ENCODE measurements at regions not wholly inside any gene's neighbourhood (a gene's known extent, or its start where the extent isn't known, plus 50 kb on each side); places are given as distances from the start of the nearest gene placed in this dataset.

DNA sequence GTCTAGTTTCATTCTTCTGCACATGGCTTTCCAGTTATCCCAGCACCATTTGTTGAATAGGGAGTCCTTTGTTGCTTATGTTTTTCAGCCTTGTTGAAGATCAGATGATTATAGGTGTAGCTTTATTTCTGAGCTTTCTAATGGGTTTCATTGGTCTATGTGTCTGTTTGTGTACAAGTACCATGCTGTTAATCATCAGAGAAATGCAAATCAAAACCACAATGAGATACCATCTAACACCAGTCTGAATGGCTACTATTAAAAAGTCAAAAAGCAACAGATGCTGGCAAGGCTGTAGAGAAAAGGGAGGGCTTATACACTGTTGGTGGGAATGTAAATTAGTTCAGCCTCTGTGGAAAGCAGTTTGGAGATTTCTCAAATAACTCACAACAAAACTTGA lies 321.5 kb upstream of the PTBP2 start:
- H3K9me3 Mint-ChIP-seq: peaks cover 0 to 6% of the 10 kb centered on the region in 2 donors
- H3K27me3 Mint-ChIP-seq: no peaks in the 10 kb centered on the region
- no peaks in the 10 kb centered on the region for H3K4me1 Mint-ChIP-seq
- no peak overlapping the region for H3K4me3 Mint-ChIP-seq
- no peak for DNase-seq
- ATAC-seq: no peak
- H3K27ac Mint-ChIP-seq: no peak overlapping the region

DNA sequence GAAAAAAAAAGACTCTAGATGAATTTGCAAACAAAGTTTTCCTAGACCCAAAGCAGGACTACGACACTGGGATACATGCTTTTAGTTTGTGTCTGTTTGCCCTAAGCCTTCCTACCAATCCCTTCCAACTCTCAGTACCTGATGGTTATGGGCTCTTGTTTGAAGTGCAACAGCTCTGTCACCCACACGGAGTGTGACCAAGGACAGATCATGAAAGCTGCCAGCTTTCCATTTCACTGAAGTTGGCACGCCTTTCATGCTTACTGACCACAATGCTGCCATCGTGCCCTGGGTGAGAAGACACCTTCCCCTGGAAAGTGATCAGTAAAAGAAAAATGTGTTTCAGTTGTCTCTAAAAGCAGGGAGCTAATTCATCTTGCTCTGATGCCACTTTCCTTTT lies 312.5 kb upstream of the PTBP2 start:
- H3K4me1 Mint-ChIP-seq: no peaks in the 10 kb centered on the region
- ATAC-seq: no peak
- H3K9me3 Mint-ChIP-seq: peaks cover 4 to 11% of the 10 kb centered on the region in 2 donors
- no peak for DNase-seq
- H3K27me3 Mint-ChIP-seq: no peaks in the 10 kb centered on the region
- H3K27ac Mint-ChIP-seq: no peak overlapping the region
- H3K4me3 Mint-ChIP-seq: no peak overlapping the region

DNA sequence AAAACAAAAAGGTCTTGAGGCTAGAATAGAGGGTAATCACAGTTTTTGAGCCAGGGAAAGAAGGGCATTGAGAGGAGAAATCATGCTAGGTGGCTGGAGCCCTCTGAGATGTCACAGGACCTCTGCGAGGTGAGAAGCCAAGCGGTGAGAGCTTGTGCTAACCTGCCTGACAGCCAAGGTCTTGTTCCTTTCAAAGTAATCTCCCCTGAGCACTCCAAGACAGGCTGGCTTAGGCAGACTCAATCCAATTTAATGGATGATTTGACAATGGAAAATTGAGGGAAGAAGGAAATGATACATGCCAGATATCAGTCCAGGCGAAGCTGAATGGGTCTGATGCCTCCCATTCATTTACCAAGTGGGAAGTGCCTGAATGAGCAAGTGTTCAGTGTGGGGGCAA lies 311.9 kb upstream of the PTBP2 start:
- H3K4me3 Mint-ChIP-seq: no peak overlapping the region
- peaks cover 4 to 11% of the 10 kb centered on the region in 2 donors for H3K9me3 Mint-ChIP-seq
- DNase-seq: no peak
- no peak for ATAC-seq
- H3K27ac Mint-ChIP-seq: no peak overlapping the region
- H3K27me3 Mint-ChIP-seq: no peaks in the 10 kb centered on the region
- H3K4me1 Mint-ChIP-seq: no peaks in the 10 kb centered on the region

DNA sequence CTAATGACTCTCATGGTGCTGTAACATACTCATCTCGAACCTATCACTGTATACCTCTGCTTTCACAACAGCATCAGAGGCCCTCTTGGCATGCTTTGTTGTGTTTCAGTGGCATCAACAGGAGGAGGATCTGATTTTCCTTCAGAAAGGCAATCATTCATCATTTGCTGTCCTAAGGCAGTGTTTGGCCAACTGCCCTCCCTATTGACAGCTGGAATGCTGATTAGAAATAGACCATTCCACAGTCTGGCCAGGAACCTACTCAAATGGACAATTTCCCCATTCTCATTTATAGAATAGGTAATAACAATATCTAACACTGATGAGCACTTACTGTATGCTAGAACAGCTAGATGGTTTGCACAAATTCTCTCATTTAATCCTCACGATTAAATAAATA lies 310.6 kb upstream of the PTBP2 start:
- H3K4me3 Mint-ChIP-seq: no peak overlapping the region
- H3K27ac Mint-ChIP-seq: no peak overlapping the region
- no peaks in the 10 kb centered on the region for H3K4me1 Mint-ChIP-seq
- DNase-seq (no peak), ATAC-seq (no peak)
- peaks cover 4 to 11% of the 10 kb centered on the region in 2 donors for H3K9me3 Mint-ChIP-seq
- H3K27me3 Mint-ChIP-seq: no peaks in the 10 kb centered on the region

DNA sequence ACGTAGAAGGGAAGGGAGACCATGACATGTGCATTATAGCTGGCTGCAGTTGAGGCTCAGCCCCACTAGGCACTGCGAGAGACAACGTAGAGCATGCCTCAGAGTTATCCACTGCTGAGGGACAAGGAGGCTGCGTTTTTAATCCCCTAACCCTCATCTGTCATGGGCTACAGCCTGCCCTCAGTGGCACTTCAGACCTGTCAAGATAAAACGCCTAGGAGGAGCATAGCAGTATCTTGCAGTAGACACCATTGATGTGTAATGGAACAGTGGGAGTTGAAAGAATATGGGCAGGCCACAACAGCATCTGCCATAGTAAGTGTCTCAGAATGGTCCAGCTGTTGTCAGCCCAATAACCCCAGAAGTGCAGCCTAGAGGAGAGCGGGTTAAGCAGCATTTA lies 307.0 kb upstream of the PTBP2 start:
- H3K27me3 Mint-ChIP-seq: no peaks in the 10 kb centered on the region
- ATAC-seq (no peak), DNase-seq (no peak)
- H3K9me3 Mint-ChIP-seq: peaks cover 0 to 4% of the 10 kb centered on the region in 2 donors
- peak overlapping the region in 1 of 2 donors; percentile 43 for H3K27ac Mint-ChIP-seq
- no peaks in the 10 kb centered on the region for H3K4me1 Mint-ChIP-seq
- H3K4me3 Mint-ChIP-seq: no peak overlapping the region

DNA sequence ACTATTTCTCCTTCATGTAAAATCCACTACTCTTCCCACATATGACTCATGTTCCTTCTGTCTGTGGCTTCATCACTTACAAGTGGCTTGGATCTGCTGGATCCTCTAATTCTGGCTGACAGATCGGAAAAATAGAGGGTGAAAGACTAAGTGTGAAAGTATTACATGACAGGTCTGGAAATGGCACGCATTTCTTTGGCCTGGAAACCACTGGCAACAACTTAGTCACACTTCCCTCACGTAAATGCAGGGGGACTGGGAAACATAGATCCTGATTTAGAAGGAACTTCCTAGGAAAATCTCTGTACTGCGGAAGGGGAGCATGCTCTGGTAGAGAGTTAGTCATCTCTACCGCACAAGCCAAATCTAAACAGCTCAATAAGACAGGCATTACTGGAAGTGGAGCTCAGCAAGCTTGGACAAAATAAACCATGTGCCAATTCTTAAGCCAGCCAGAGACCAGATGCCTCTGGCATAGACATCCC lies 305.4 kb upstream of the PTBP2 start:
- no peak overlapping the region for H3K27ac Mint-ChIP-seq
- H3K4me1 Mint-ChIP-seq: no peaks in the 10 kb centered on the region
- DNase-seq: no peak
- ATAC-seq: no peak
- no peaks in the 10 kb centered on the region for H3K27me3 Mint-ChIP-seq
- H3K4me3 Mint-ChIP-seq: no peak overlapping the region
- peaks cover 0 to 4% of the 10 kb centered on the region in 2 donors for H3K9me3 Mint-ChIP-seq

DNA sequence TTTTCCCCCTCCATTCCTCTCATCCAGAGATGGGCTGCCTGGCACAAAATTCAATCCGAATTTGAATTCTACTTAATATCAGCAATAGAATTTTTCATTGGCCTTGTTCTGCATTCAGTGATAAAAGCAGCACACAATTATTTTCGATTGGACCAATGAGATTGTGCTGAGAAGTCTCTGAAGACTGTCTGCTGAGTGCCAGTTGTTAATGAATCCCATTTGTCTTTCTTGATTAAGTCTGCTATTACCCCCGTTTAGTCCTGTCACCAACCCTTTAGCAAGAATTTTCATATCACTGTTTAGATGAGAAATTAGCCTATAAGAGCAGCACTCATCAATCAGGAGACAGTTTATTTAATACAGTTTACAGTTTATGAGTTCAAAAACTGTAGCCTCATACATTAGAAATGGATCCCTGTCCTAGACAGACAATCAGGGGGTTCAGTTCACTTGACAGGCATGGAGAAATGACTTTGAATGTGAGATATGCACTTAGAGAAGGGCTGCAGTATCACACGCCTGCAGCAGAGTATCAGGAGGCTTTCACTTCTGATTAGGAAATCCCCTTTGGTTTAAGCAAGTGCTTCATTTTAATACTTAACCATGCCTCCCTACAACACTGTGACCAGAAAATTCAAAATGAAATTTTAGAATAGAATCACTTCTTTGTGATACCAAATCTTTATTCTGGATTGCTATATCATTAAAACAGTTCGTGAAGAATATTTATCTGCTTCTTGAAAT lies 304.7 kb upstream of the PTBP2 start:
- peaks cover 0 to 4% of the 10 kb centered on the region in 2 donors for H3K9me3 Mint-ChIP-seq
- DNase-seq (no peak), ATAC-seq (peak; percentile 64)
- H3K4me1 Mint-ChIP-seq: no peaks in the 10 kb centered on the region
- no peak overlapping the region for H3K4me3 Mint-ChIP-seq
- H3K27me3 Mint-ChIP-seq: no peaks in the 10 kb centered on the region
- H3K27ac Mint-ChIP-seq: no peak overlapping the region

DNA sequence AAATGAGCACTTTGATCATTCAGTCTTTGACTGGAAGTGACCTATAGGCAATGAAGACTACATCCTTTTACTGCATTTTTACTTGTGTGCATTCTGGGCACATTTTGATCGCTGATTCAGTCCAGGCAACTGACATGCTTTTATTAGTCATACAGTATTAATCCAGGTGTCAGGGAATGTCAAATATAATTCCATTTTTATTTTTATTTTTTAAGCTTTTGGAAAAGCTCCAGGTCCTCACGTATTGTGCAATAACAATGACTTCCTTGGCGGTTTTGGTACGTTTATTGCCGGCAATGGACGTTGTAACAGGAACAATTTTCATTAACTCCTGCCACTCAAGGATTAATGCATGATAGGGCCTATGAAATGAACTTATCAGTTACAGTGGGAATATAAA lies 302.6 kb upstream of the PTBP2 start:
- Mint-ChIP-seq H3K27ac (no peak overlapping the region), H3K4me3 (no peak overlapping the region), H3K9me3 (no peaks in the 10 kb centered on the region), H3K4me1 (no peaks in the 10 kb centered on the region), H3K27me3 (no peaks in the 10 kb centered on the region)
- ATAC-seq: no peak
- no peak for DNase-seq

DNA sequence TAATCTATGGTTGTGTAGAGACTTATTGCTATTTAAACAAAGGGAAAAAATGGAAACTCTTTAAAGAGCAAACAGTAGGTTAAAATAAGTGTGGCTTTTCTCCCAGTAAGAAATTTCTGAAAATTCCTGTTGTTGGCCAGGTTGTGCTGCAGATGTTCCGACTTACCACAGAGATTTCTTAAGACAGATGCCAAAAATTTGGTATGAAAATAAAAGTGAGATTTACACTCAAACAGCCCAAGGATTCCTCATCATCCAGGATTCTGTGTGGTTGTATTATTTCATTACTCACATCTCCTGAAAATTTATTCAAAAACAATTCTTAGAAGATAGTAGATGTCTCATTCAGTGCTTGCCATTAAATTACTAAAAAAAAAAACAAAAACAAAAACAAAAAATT lies 296.7 kb upstream of the PTBP2 start:
- ATAC-seq (no peak), DNase-seq (no peak)
- Mint-ChIP-seq H3K9me3 (no peaks in the 10 kb centered on the region), H3K4me3 (no peak overlapping the region), H3K27me3 (no peaks in the 10 kb centered on the region), H3K4me1 (no peaks in the 10 kb centered on the region), H3K27ac (peak overlapping the region in 1 of 2 donors; percentile 76)

DNA sequence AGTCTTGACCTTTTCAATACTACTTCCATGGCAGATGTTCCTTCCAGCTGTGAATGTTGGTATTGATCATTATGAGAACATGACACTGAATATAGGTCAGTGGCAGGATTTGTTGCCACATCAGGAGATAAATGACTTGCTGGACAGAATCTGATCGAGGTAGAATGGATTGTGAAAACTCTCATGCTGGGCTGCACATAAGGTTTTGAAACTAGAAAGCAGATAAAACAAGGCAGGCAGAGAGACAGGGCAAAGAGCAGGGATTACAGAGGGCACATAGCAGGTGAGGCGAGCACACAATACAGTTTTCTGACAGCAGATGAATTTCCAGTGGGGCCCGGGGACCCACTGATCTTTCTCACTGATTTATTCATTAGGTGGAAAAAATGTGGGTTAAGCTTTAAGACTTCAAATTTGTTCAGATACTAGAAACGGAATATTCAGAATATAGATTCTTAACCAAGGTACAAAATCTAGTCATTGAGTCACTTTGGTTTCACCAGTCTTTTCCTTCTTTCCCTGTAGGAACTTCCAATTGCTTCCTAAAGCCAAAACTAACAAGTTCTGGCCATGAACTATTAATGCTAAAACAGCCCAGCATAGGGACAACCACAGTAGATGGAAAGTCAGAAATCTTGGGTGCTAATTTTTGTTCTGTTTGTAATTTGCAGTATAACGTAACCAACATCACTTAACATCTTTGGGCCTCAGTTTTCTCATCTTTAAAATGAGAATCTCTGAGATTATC lies 296.0 kb upstream of the PTBP2 start:
- Mint-ChIP-seq H3K4me1 (no peaks in the 10 kb centered on the region), H3K9me3 (no peaks in the 10 kb centered on the region), H3K4me3 (no peak overlapping the region), H3K27ac (no peak overlapping the region), H3K27me3 (no peaks in the 10 kb centered on the region)
- ATAC-seq (no peak), DNase-seq (no peak)

DNA sequence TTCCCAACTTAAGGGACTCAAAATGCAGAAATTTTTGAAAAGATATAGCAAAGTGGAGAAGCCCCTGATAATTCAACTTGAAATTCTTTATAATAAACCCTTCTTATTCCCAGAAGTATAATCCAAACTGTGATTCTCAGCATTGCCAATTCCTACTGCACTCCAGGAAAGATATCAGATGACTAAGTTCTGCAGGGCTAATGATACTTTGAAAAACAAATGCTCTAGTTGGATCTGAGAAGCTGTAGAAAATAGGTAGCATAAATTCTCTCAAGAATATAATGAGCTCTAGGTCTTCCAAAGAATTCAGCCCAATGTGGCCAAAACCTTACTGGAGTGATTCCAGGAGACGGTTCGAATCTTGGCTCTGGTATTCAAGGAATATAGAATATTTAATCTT lies 294.0 kb upstream of the PTBP2 start:
- Mint-ChIP-seq H3K4me3 (no peak overlapping the region), H3K27me3 (no peaks in the 10 kb centered on the region), H3K27ac (no peak overlapping the region), H3K4me1 (no peaks in the 10 kb centered on the region), H3K9me3 (peaks cover 8 to 9% of the 10 kb centered on the region in 2 donors)
- no peak for DNase-seq
- ATAC-seq: no peak

DNA sequence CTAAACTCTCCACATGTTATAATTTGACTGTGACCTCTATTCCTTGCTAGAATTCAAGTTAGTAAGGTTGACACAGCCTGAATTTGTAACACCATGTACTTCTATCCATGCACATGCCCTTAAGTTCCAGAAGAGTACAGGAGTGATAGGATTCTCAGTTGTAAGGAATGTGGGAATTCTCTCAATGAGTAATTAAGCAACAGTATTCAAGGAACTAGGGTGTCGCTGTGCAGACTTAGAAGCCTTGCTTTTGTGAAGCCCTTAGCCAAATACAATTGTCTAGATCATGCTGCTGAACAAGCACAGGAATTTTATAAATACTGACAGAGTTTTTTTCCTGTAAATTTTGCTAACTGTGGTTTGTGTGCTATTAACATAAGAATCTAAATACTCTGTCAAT lies 276.3 kb upstream of the PTBP2 start:
- Mint-ChIP-seq H3K4me3 (no peak overlapping the region), H3K9me3 (peaks cover 14 to 21% of the 10 kb centered on the region in 2 donors), H3K27me3 (no peaks in the 10 kb centered on the region), H3K4me1 (no peaks in the 10 kb centered on the region), H3K27ac (no peak overlapping the region)
- no peak for ATAC-seq
- no peak for DNase-seq

DNA sequence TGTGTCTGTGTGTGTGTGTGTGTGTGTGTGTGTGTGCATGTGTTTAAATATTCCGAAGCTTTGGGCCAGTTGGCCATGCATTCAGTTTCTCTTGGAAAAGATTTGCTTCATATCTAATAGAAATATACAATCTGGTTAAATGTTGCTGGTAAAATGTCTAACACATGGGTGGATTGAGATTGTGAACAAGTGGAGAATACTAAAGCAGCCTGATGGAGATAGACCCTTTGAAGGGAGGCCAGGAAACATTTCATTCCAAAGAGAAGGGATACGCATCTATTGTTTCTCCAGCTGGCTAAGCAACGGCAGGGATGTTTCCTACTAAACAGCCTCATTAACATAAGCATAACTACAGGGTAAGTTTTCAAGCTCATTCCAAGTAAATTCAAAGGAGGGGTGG lies 257.5 kb upstream of the PTBP2 start:
- no peak for ATAC-seq

DNA sequence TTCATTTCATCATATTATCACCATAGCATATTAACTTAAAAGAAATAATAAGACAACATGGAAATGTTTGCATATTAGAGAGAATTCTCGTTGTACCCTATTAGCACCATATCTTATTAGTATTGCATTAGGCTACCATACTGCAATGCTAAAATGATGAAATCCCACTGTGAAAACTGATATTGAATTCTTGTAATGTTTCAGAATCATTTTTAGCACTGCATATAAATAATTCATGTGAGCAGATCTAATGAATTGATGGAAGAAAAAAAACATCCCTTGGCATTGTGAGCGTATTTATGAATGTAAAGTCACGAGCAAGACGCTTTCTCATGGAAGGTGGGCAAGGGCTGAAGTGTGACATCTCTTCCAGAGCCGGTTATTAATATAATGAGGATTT lies 257.1 kb upstream of the PTBP2 start:
- DNase-seq: no peak
- Mint-ChIP-seq H3K4me3 (no peak overlapping the region), H3K4me1 (no peaks in the 10 kb centered on the region), H3K27ac (no peak overlapping the region), H3K27me3 (no peaks in the 10 kb centered on the region), H3K9me3 (no peaks in the 10 kb centered on the region)
- no peak for ATAC-seq

More for the DNA sequence above, 257.5 kb upstream of the PTBP2 start:
- no peak overlapping the region for H3K27ac Mint-ChIP-seq
- no peak overlapping the region for H3K4me3 Mint-ChIP-seq
- DNase-seq: no peak
- H3K9me3 Mint-ChIP-seq: no peaks in the 10 kb centered on the region
- H3K4me1 Mint-ChIP-seq: no peaks in the 10 kb centered on the region
- no peaks in the 10 kb centered on the region for H3K27me3 Mint-ChIP-seq

DNA sequence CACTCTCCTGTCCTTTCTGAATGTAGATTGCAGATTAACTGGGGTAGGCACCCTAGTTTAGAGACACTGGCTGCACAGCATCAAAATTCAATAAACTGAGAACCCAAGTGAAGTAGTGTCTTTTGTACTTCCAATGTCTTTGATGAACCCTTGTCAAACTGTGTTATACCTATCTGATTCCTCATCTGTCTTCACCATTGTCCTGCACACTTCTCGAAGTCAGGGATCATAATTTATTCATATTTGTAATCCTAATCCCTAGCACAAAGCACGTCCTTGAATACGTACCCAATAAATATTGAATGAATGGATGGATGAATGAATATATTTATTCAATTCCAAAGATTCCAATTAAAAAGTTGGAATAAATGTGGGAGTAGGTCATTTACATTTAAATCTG lies 256.6 kb upstream of the PTBP2 start:
- H3K4me3 Mint-ChIP-seq: no peak overlapping the region
- H3K27me3 Mint-ChIP-seq: no peaks in the 10 kb centered on the region
- no peaks in the 10 kb centered on the region for H3K4me1 Mint-ChIP-seq
- no peak overlapping the region for H3K27ac Mint-ChIP-seq
- no peak for ATAC-seq
- no peaks in the 10 kb centered on the region for H3K9me3 Mint-ChIP-seq
- DNase-seq: no peak

DNA sequence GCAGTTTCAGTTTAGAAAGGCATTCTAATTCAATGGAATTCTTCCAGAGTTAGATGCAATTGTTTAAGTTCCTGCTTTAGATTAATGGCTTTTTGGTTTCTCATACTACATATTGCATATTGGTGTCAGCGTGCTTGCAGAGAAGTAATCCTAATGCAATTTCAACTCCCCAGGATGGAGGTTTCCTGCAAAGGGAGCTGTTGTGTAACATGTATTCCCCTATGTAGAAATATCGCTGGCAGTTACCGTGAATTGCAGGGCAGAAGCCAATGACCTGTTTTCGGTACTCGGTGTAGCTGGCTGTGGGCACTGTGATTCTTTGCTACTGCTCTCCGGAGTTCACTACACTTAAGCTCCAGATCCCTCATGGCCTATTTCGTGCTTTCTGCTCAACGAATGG lies 256.1 kb upstream of the PTBP2 start:
- Mint-ChIP-seq H3K27me3 (no peaks in the 10 kb centered on the region), H3K4me1 (no peaks in the 10 kb centered on the region), H3K4me3 (no peak overlapping the region), H3K27ac (no peak overlapping the region), H3K9me3 (no peaks in the 10 kb centered on the region)
- no peak for DNase-seq
- no peak for ATAC-seq

Data from stimulated activated naive CD8-positive, alpha-beta T cell treated with anti-CD3 and anti-CD28 coated beads, Interleukin-15, amount 100 ng/mL, for 72 hours (primary cell).